Gastrocnemius medialis (tissue), 4 donors: ENCODE measurements at regions not wholly inside any gene's neighbourhood (a gene's known extent, or its start where the extent isn't known, plus 50 kb on each side); places are given as distances from the start of the nearest gene placed in this dataset.
"Not testable (repeated sequence)": the region's sequence is repeated elsewhere in the genome, so short reads cannot be mapped to it uniquely, and the experiment has no call there.

Source experiments
- ATAC-seq, 2 donors: fragments of 150-250 bp; one replicate each; pipeline ENCODE4 v1.9.1; 2016
- DNase-seq, 2 donors: peaks; one replicate each; pipeline ENCODE4 v3.0.0-alpha.2; 2019
- H3K27ac ChIP-seq, 4 donors: fragments of 200-600 bp; sonication (generic); 1 replicate in 1 of 4; 2 replicates in 3 of 4; pipeline ENCODE4 v1.5.1; 2016 to 2018; ENCODE audit warnings: mild to moderate bottlenecking in 2 of 4, moderate library complexity in 1 of 4
- H3K27me3 ChIP-seq, 3 donors: fragments of 200-600 bp; sonication (generic) in 2 of 3; 1 replicate in 1 of 3; 2 replicates in 2 of 3; pipeline versions ENCODE4 v1.5.1 to v1.6.0; 2016 to 2019; ENCODE audit warnings: mild to moderate bottlenecking in 1 of 3, moderate library complexity in 1 of 3
- H3K36me3 ChIP-seq, 2 donors: fragments of 200-600 bp; sonication (generic) in 1 of 2; one replicate each; pipeline ENCODE4 v1.5.1; 2017 to 2018
- H3K4me1 ChIP-seq, 2 donors: fragments of 200-600 bp; sonication (generic) in 1 of 2; one replicate each; pipeline ENCODE4 v1.5.1; 2016 to 2017; ENCODE audit warnings: mild to moderate bottlenecking in 2 of 2
- H3K4me3 ChIP-seq, 4 donors: fragments of 200-600 bp; sonication (generic) in 3 of 4; 1 replicate in 1 of 4; 2 replicates in 3 of 4; pipeline ENCODE4 v1.5.1; 2016 to 2019; ENCODE audit warnings: mild to moderate bottlenecking in 2 of 4
- H3K9me3 ChIP-seq, 3 donors: fragments of 200-600 bp; sonication (generic) in 2 of 3; 1 replicate in 1 of 3; 2 replicates in 2 of 3; pipeline ENCODE4 v1.5.1; 2016 to 2019
- CTCF ChIP-seq, 5 experiments: fragments of 450-650 bp in 3 of 5; fragments of 200-600 bp in 2 of 5; sonication (generic) in 2 of 5; IDR thresholded peaks in 4 of 5; conservative IDR thresholded peaks in 1 of 5; 1 replicate in 4 of 5; 2 replicates in 1 of 5; pipeline ENCODE4 v1.5.1; 2016 to 2019; ENCODE audit warnings: antibody characterized with exemption in 5 of 5, mild to moderate bottlenecking in 3 of 5, moderate library complexity in 3 of 5
- POLR2A ChIP-seq, 2 donors: fragments of 450-650 bp; IDR thresholded peaks; one replicate each; pipeline ENCODE4 v1.6.1; 2017; ENCODE audit warnings: antibody characterized with exemption in 2 of 2, mild to moderate bottlenecking in 2 of 2, moderate library complexity in 2 of 2
- in situ Hi-C, 4 donors: fragments of 200-750 bp; cut with MboI; loops; one replicate each; pipeline versions ENCODE4 v1.15.0 to v1.8.0; 2017; ENCODE audit warnings: low sequenced_read_pairs in 4 of 4
- intact Hi-C: fragments of 100-400 bp; cut with DNase I; formaldehyde crosslinking; loops from one replicate; pipeline ENCODE4 v1.15.1; 2023; ENCODE audit warnings: low total_unique reads

GRCh38 chr22:11360632-11361031, 4167.4 kb upstream of the OR11H1 start:
- DNase-seq, result no peak
- no peaks in the 10 kb centered on the region for H3K9me3 ChIP-seq
- intact Hi-C loops (no loop called here), in situ Hi-C loops (no loop called here)
- no peaks in the 10 kb centered on the region for H3K27me3 ChIP-seq
- no peak overlapping the region for H3K4me3 ChIP-seq
- no peaks in the 10 kb centered on the region for H3K36me3 ChIP-seq
- ATAC-seq, result no peak
- no peaks in the 10 kb centered on the region for H3K4me1 ChIP-seq
- H3K27ac ChIP-seq, result no peak overlapping the region
- TF ChIP-seq CTCF (IDR thresholded peaks at IDR 0.05 in 4 of 5, conservative IDR thresholded peaks at IDR 0.05 in 1 of 5) (no peak), POLR2A (IDR thresholded peaks at IDR 0.05) (no peak)

GRCh38 chr22:11361496-11361895, 4166.5 kb upstream of the OR11H1 start:
- H3K36me3 ChIP-seq, H3K9me3 ChIP-seq, ATAC-seq, H3K4me1 ChIP-seq, intact Hi-C loops, in situ Hi-C loops, H3K27me3 ChIP-seq, H3K4me3 ChIP-seq, DNase-seq, H3K27ac ChIP-seq: not testable (repeated sequence)

- H3K36me3 ChIP-seq, intact Hi-C loops, H3K4me3 ChIP-seq, ATAC-seq, H3K9me3 ChIP-seq, H3K4me1 ChIP-seq, H3K27me3 ChIP-seq, DNase-seq, H3K27ac ChIP-seq, in situ Hi-C loops: not testable (repeated sequence)
Observed at GRCh38 chr22:11369612-11370307, 4158.2 kb upstream of the OR11H1 start.

GRCh38 chr22:11370311-11370710, 4157.7 kb upstream of the OR11H1 start:
- DNase-seq, H3K9me3 ChIP-seq, H3K4me1 ChIP-seq, H3K36me3 ChIP-seq, in situ Hi-C loops, ATAC-seq, H3K27me3 ChIP-seq, H3K27ac ChIP-seq, intact Hi-C loops, H3K4me3 ChIP-seq: not testable (repeated sequence)
